Esophagus muscularis mucosa (tissue), 4 donors: ENCODE measurements at regions not wholly inside any gene's neighbourhood (a gene's known extent, or its start where the extent isn't known, plus 50 kb on each side); places are given as distances from the start of the nearest gene placed in this dataset.

ENCODE experiments used
- DNase-seq: peaks from one replicate; pipeline ENCODE4 v3.0.0-alpha.2; 2017; ENCODE audit errors: extremely low spot score
- H3K27ac ChIP-seq, 4 donors: fragments of 200-600 bp; sonication (generic); replicated peaks in 1 of 4; 1 replicate in 3 of 4; 2 replicates in 1 of 4; pipeline ENCODE4 v1.5.1; 2016 to 2019; ENCODE audit warnings: mild to moderate bottlenecking in 1 of 4
- H3K27me3 ChIP-seq, 4 donors: fragments of 200-600 bp; sonication (generic); one replicate each; pipeline versions ENCODE4 v1.5.1 to v1.6.0; 2016 to 2019
- H3K36me3 ChIP-seq, 4 donors: fragments of 200-600 bp; sonication (generic); one replicate each; pipeline ENCODE4 v1.5.1; 2016 to 2019
- H3K4me1 ChIP-seq, 4 donors: fragments of 200-600 bp; sonication (generic); one replicate each; pipeline ENCODE4 v1.5.1; 2016 to 2019
- H3K4me3 ChIP-seq, 4 donors: fragments of 200-600 bp; sonication (generic); 1 replicate in 2 of 4; 2 replicates in 2 of 4; pipeline ENCODE4 v1.5.1; 2016 to 2019; ENCODE audit warnings: mild to moderate bottlenecking in 4 of 4, moderate library complexity in 1 of 4
- H3K9me3 ChIP-seq, 4 donors: fragments of 200-600 bp; sonication (generic); 1 replicate in 3 of 4; 2 replicates in 1 of 4; pipeline ENCODE4 v1.5.1; 2016 to 2019
- EP300 ChIP-seq: sonication (generic); formaldehyde crosslinking; IDR thresholded peaks from one replicate; pipeline ENCODE4 v1.6.1; 2017; ENCODE audit warnings: antibody characterized with exemption
- POLR2A ChIP-seq: fragments of 450-650 bp; IDR thresholded peaks from one replicate; pipeline ENCODE4 v1.6.1; 2017; ENCODE audit warnings: antibody characterized with exemption, moderate library complexity, mild to moderate bottlenecking, low read depth
- POLR2AphosphoS5 ChIP-seq, 2 donors: sonication (generic); formaldehyde crosslinking; IDR thresholded peaks; one replicate each; pipeline ENCODE4 v1.6.1; 2017; ENCODE audit warnings: antibody characterized with exemption in 2 of 2
- WGBS: methylation state at CpG from one replicate; pipeline ENCODE4 v1.1.5; 2018; 5-methylcytosine and 5-hydroxymethylcytosine counted together
- intact Hi-C: fragments of 100-400 bp; cut with DNase I; formaldehyde crosslinking; loops from one replicate; pipeline ENCODE4 v1.15.1; 2023
- TF ChIP-seq, protein P1 (sequence below), 3 experiments: fragments of 200-600 bp in 2 of 3; fragments of 450-650 bp in 1 of 3; sonication (generic) in 2 of 3; IDR thresholded peaks; one replicate each; pipeline ENCODE4 v1.5.1; 2017 to 2019; ENCODE audit warnings: antibody characterized with exemption in 3 of 3, mild to moderate bottlenecking in 2 of 3, moderate library complexity in 1 of 3

DNA sequence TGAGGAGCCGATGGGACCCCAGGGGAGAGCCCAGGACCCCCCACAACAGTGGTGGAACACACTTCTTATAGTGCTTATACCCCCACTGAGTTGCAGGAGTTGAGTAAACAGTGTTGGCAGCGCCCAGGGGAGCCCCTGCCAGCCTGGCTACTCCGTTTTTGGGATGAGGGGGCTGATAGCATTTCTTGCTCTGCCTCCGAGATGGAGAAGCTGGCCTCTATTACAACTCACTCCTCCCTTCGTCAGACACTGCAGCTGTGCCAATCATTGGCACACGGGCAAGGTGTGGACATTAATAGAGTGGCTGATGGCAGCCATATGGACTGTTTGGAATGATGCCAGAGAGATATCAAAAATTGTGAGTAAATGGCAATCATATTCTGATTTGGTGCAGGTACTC is 94.9 kb upstream of the TMPO start:
- H3K27me3 ChIP-seq, result no peaks in the 10 kb centered on the region
- H3K36me3 ChIP-seq, result no peaks in the 10 kb centered on the region
- no peak overlapping the region for H3K4me3 ChIP-seq
- H3K27ac ChIP-seq, result peak overlapping the region in 2 of 4 donors; percentile 68 to 84
- no peak for TF ChIP-seq POLR2AphosphoS5 (IDR thresholded peaks at IDR 0.05)
- TF ChIP-seq, protein P1, sequence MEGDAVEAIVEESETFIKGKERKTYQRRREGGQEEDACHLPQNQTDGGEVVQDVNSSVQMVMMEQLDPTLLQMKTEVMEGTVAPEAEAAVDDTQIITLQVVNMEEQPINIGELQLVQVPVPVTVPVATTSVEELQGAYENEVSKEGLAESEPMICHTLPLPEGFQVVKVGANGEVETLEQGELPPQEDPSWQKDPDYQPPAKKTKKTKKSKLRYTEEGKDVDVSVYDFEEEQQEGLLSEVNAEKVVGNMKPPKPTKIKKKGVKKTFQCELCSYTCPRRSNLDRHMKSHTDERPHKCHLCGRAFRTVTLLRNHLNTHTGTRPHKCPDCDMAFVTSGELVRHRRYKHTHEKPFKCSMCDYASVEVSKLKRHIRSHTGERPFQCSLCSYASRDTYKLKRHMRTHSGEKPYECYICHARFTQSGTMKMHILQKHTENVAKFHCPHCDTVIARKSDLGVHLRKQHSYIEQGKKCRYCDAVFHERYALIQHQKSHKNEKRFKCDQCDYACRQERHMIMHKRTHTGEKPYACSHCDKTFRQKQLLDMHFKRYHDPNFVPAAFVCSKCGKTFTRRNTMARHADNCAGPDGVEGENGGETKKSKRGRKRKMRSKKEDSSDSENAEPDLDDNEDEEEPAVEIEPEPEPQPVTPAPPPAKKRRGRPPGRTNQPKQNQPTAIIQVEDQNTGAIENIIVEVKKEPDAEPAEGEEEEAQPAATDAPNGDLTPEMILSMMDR (IDR thresholded peaks at IDR 0.05), result no peak
- no peak for TF ChIP-seq POLR2A
- no peak for TF ChIP-seq EP300
- DNase-seq, result peak; percentile 87
- peaks cover 26 to 42% (median 40%) of the 10 kb centered on the region in 4 donors for H3K4me1 ChIP-seq
- no peaks in the 10 kb centered on the region for H3K9me3 ChIP-seq
- 36% methylated on average over 5 of the region's 6 CpGs for WGBS
- intact Hi-C loops, result no loop called here

DNA sequence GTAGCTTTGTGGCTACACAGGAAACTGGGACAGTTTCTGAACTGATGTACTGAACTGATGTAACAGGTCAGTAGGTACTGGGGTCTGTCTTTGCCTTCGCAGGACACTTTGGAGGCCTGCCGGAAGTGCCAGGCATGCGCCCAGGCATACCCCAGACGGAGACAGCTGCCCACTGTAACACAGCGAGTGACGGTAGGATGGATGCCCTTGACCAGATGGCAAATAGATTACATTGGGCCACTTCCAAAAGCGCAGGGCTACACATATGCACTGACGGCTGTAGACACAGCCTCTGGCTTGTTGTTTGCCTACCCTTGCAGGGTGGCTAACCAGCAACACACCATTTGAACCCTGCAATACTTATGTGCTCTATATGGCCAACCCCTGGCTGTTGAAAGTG is 94.1 kb upstream of the TMPO start:
- Histone ChIP-seq H3K9me3 (no peaks in the 10 kb centered on the region), H3K27ac (no peak overlapping the region), H3K36me3 (no peaks in the 10 kb centered on the region), H3K27me3 (no peaks in the 10 kb centered on the region), H3K4me3 (no peak overlapping the region), H3K4me1 (peaks cover 26 to 42% (median 40%) of the 10 kb centered on the region in 4 donors)
- 94% methylated on average over 8 of the region's 8 CpGs for WGBS
- DNase-seq, result peak; percentile 17
- intact Hi-C loops, result no loop called here
- TF ChIP-seq POLR2AphosphoS5 (IDR thresholded peaks at IDR 0.05) (no peak), EP300 (no peak), POLR2A (no peak)
- TF ChIP-seq, protein P1 (IDR thresholded peaks at IDR 0.05), result no peak

GRCh38 chr12:98422359-98422758 is 93.0 kb upstream of the TMPO start:
- intact Hi-C loops, result no loop called here
- peaks cover 26 to 42% (median 40%) of the 10 kb centered on the region in 4 donors for H3K4me1 ChIP-seq
- H3K27me3 ChIP-seq, result no peaks in the 10 kb centered on the region
- DNase-seq, result peak; percentile 55
- WGBS, result 92% methylated on average over 10 of the region's 11 CpGs
- no peaks in the 10 kb centered on the region for H3K36me3 ChIP-seq
- no peak overlapping the region for H3K4me3 ChIP-seq
- no peak overlapping the region for H3K27ac ChIP-seq
- no peaks in the 10 kb centered on the region for H3K9me3 ChIP-seq
- no peak for TF ChIP-seq POLR2AphosphoS5 (IDR thresholded peaks at IDR 0.05)
- TF ChIP-seq POLR2A, result no peak
- TF ChIP-seq, protein P1 (IDR thresholded peaks at IDR 0.05), result no peak
- no peak for TF ChIP-seq EP300

- 87% methylated on average over 4 of the region's 4 CpGs for WGBS
- peak; percentile 60 for DNase-seq
- TF ChIP-seq, protein P1 (IDR thresholded peaks at IDR 0.05), result peak in 1 of 3 experiments; percentile 12
- no peak for TF ChIP-seq POLR2AphosphoS5 (IDR thresholded peaks at IDR 0.05)
- no peaks in the 10 kb centered on the region for H3K9me3 ChIP-seq
- no peak overlapping the region for H3K27ac ChIP-seq
- H3K27me3 ChIP-seq, result no peaks in the 10 kb centered on the region
- H3K4me3 ChIP-seq, result no peak overlapping the region
- H3K4me1 ChIP-seq, result peaks cover 25 to 38% (median 38%) of the 10 kb centered on the region in 4 donors
- intact Hi-C loops, result no loop called here
- no peaks in the 10 kb centered on the region for H3K36me3 ChIP-seq
Observed at GRCh38 chr12:98422812-98423211, 92.6 kb upstream of the TMPO start.

DNA sequence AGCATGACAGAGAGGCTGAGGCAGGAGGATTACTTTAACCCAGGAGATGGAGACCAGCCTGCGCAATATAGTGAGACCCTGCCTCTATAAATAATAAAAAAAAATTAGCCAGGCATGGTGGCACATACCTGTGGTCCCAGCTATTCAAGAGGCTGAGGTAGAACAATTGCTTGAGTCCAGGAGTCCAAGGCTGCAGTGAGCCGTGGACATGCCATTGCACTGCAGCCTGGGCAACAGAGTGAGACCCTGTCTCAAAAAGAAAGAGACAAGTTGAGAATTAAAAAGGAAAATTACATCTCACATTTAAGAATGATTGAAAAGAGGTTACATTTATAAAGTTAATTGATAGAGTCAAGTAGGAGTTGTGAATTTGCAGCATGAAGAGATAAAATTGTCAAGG is 91.4 kb upstream of the TMPO start:
- 70% methylated on average over 2 of the region's 2 CpGs for WGBS
- H3K9me3 ChIP-seq, result no peaks in the 10 kb centered on the region
- TF ChIP-seq POLR2AphosphoS5 (IDR thresholded peaks at IDR 0.05) (no peak), POLR2A (no peak), EP300 (no peak)
- TF ChIP-seq, protein P1 (IDR thresholded peaks at IDR 0.05), result no peak
- H3K27ac ChIP-seq, result no peak overlapping the region
- no peaks in the 10 kb centered on the region for H3K27me3 ChIP-seq
- H3K4me3 ChIP-seq, result no peak overlapping the region
- DNase-seq, result peak; percentile 53
- H3K4me1 ChIP-seq, result peaks cover 13 to 27% (median 26%) of the 10 kb centered on the region in 4 donors
- intact Hi-C loops, result loop anchor here (2.0 kb wide), 1 partner anchor 91 kb away; the partner anchor contains the start of gene TMPO
- no peaks in the 10 kb centered on the region for H3K36me3 ChIP-seq
